NT2/D1 (cell line): ENCODE measurements at regions not wholly inside any gene's neighbourhood (a gene's known extent, or its start where the extent isn't known, plus 50 kb on each side); places are given as distances from the start of the nearest gene placed in this dataset.
A peak's percentile ranks its signal among the peaks of the same experiment; 100 is the strongest.
"Not testable (repeated sequence)": the region's sequence is repeated elsewhere in the genome, so short reads cannot be mapped to it uniquely, and the experiment has no call there.

Source experiments
- DNase-seq: peaks from one replicate; pipeline ENCODE4 v3.0.0-alpha.2; 2011; ENCODE audit warnings: low read depth, low spot score
- H3K27me3 ChIP-seq: 2 replicates; pipeline ENCODE4 v1.6.0; 2011; ENCODE audit warnings: mild to moderate bottlenecking; ENCODE audit not compliant: insufficient read length, insufficient read depth
- H3K36me3 ChIP-seq: 2 replicates; pipeline ENCODE4 v1.6.1; 2011; ENCODE audit warnings: mild to moderate bottlenecking, low read length, mixed read lengths; ENCODE audit not compliant: insufficient read depth, insufficient read length
- H3K4me1 ChIP-seq: 2 replicates; pipeline ENCODE4 v1.5.1; 2011; ENCODE audit not compliant: insufficient read depth, insufficient read length
- H3K4me3 ChIP-seq: 2 replicates; pipeline ENCODE4 v1.5.1; 2011; ENCODE audit warnings: low read depth; ENCODE audit not compliant: insufficient read length
- H3K9ac ChIP-seq: 2 replicates; pipeline ENCODE4 v1.6.0; 2011; ENCODE audit warnings: low read depth; ENCODE audit not compliant: insufficient read length
- H3K9me3 ChIP-seq: 2 replicates; pipeline ENCODE4 v1.5.1; 2011; ENCODE audit warnings: mild to moderate bottlenecking, low read length; ENCODE audit not compliant: insufficient read depth
- SUZ12 ChIP-seq: IDR thresholded peaks from 2 replicates; pipeline ENCODE4 v1.6.1; 2011; ENCODE audit not compliant: insufficient read length, insufficient read depth; ENCODE audit errors: extremely low read depth
- YY1 ChIP-seq: IDR thresholded peaks from 2 replicates; pipeline ENCODE4 v1.6.1; 2011; ENCODE audit not compliant: insufficient read length, insufficient read depth
- ZNF274 ChIP-seq: IDR thresholded peaks from 2 replicates; pipeline ENCODE4 v1.6.1; 2011; ENCODE audit warnings: mild to moderate bottlenecking, low read depth, low read length

GRCh38 chr14:66330916-66331315, 155.3 kb upstream of the CCDC196 start:
- no peaks in the 10 kb centered on the region for H3K4me1 ChIP-seq
- no peaks in the 10 kb centered on the region for H3K9me3 ChIP-seq
- TF ChIP-seq YY1, result no peak
- H3K27me3 ChIP-seq, result no peaks in the 10 kb centered on the region
- DNase-seq, result no peak
- no peak overlapping the region for H3K4me3 ChIP-seq
- no peaks in the 10 kb centered on the region for H3K36me3 ChIP-seq
- H3K9ac ChIP-seq, result no peak overlapping the region

GRCh38 chr14:66333293-66333692, 152.9 kb upstream of the CCDC196 start:
- not testable (repeated sequence) for H3K27me3 ChIP-seq, H3K9ac ChIP-seq, DNase-seq, H3K4me1 ChIP-seq, H3K9me3 ChIP-seq, H3K4me3 ChIP-seq, H3K36me3 ChIP-seq

- Histone ChIP-seq H3K4me3 (no peak overlapping the region), H3K4me1 (no peaks in the 10 kb centered on the region), H3K36me3 (no peaks in the 10 kb centered on the region), H3K27me3 (no peaks in the 10 kb centered on the region), H3K9ac (no peak overlapping the region), H3K9me3 (no peaks in the 10 kb centered on the region)
- DNase-seq, result no peak
- TF ChIP-seq SUZ12 (no peak), ZNF274 (no peak), YY1 (no peak)
These were observed 144.9 kb upstream of the CCDC196 start for GRCh38 chr14:66341239-66341638.

- Histone ChIP-seq H3K9me3 (peaks cover 6% of the 10 kb centered on the region), H3K4me3 (no peak overlapping the region), H3K36me3 (no peaks in the 10 kb centered on the region), H3K4me1 (no peaks in the 10 kb centered on the region), H3K9ac (no peak overlapping the region), H3K27me3 (no peaks in the 10 kb centered on the region)
- TF ChIP-seq ZNF274 (no peak), YY1 (no peak), SUZ12 (no peak)
- DNase-seq, result no peak
These were observed 140.2 kb upstream of the CCDC196 start for GRCh38 chr14:66345986-66346385.

GRCh38 chr14:66351310-66351709, 134.9 kb upstream of the CCDC196 start:
- Histone ChIP-seq H3K9me3 (peaks cover 13% of the 10 kb centered on the region), H3K4me1 (no peaks in the 10 kb centered on the region), H3K4me3 (no peak overlapping the region), H3K36me3 (no peaks in the 10 kb centered on the region), H3K27me3 (no peaks in the 10 kb centered on the region), H3K9ac (no peak overlapping the region)
- no peak for DNase-seq
- no peak for TF ChIP-seq SUZ12
- TF ChIP-seq YY1, result no peak
- TF ChIP-seq ZNF274, result no peak

- no peaks in the 10 kb centered on the region for H3K4me1 ChIP-seq
- H3K4me3 ChIP-seq, result no peak overlapping the region
- TF ChIP-seq SUZ12 (no peak), YY1 (no peak), ZNF274 (no peak)
- no peak overlapping the region for H3K9ac ChIP-seq
- no peaks in the 10 kb centered on the region for H3K9me3 ChIP-seq
- peaks cover 4% of the 10 kb centered on the region for H3K27me3 ChIP-seq
- no peaks in the 10 kb centered on the region for H3K36me3 ChIP-seq
- peak; percentile 47 for DNase-seq
These were observed 126.7 kb upstream of the CCDC196 start for GRCh38 chr14:66359500-66359899.

GRCh38 chr14:66360366-66360926, 125.7 kb upstream of the CCDC196 start:
- Histone ChIP-seq H3K36me3 (no peaks in the 10 kb centered on the region), H3K9ac (no peak overlapping the region), H3K27me3 (peaks cover 4% of the 10 kb centered on the region), H3K4me3 (no peak overlapping the region), H3K4me1 (no peaks in the 10 kb centered on the region), H3K9me3 (no peaks in the 10 kb centered on the region)
- no peak for TF ChIP-seq SUZ12
- DNase-seq, result no peak

- peaks cover 4% of the 10 kb centered on the region for H3K27me3 ChIP-seq
- no peaks in the 10 kb centered on the region for H3K9me3 ChIP-seq
- no peak for DNase-seq
- no peak overlapping the region for H3K4me3 ChIP-seq
- H3K9ac ChIP-seq, result no peak overlapping the region
- H3K4me1 ChIP-seq, result no peaks in the 10 kb centered on the region
- no peaks in the 10 kb centered on the region for H3K36me3 ChIP-seq
- TF ChIP-seq ZNF274, result no peak
- TF ChIP-seq SUZ12, result no peak
- TF ChIP-seq YY1, result no peak
These were observed 125.2 kb upstream of the CCDC196 start for GRCh38 chr14:66361013-66361412.
